SK-N-MC (cell line): ENCODE measurements at regions not wholly inside any gene's neighbourhood (a gene's known extent, or its start where the extent isn't known, plus 50 kb on each side); places are given as distances from the start of the nearest gene placed in this dataset.

Experiments used
- DNase-seq: peaks from one replicate; pipeline ENCODE4 v3.0.0-alpha.2; 2011; ENCODE audit warnings: low read depth, low spot score
- H3K27ac ChIP-seq: fragments of 200-600 bp; sonication (generic); 2 replicates; pipeline ENCODE4 v1.5.1; 2016; ENCODE audit warnings: mixed run types
- H3K36me3 ChIP-seq: fragments of 200-600 bp; sonication (generic); 2 replicates; pipeline ENCODE4 v1.6.1; 2017; ENCODE audit warnings: antibody characterized with exemption, low read length, mixed read lengths; ENCODE audit not compliant: insufficient read depth
- H3K4me3 ChIP-seq: fragments of 200-600 bp; sonication (generic); 2 replicates; pipeline ENCODE4 v1.5.1; 2016
- H3K9ac ChIP-seq: fragments of 200-600 bp; sonication (generic); 2 replicates; pipeline ENCODE4 v1.8.0; 2017; ENCODE audit warnings: mixed run types, mixed read lengths; ENCODE audit not compliant: insufficient read length
- H3K9me3 ChIP-seq: fragments of 200-600 bp; sonication (generic); 2 replicates; pipeline ENCODE4 v1.6.1; 2017; ENCODE audit warnings: low read depth, mild to moderate bottlenecking, antibody characterized with exemption, low read length, moderate library complexity, mixed read lengths
- EZH2 ChIP-seq: fragments of 200-600 bp; sonication (generic); IDR thresholded peaks from one replicate; pipeline ENCODE4 v1.6.1; 2017; ENCODE audit warnings: antibody characterized with exemption
- FOXP2 ChIP-seq: optimal IDR thresholded peaks from 2 replicates; pipeline ENCODE3; 2011; ENCODE audit warnings: mild to moderate bottlenecking, moderate library complexity; ENCODE audit not compliant: insufficient read depth; ENCODE audit errors: extremely low read length, control extremely low read depth
- POLR2AphosphoS5 ChIP-seq: IDR thresholded peaks from 2 replicates; pipeline ENCODE4 v1.6.1; 2012; ENCODE audit warnings: mild to moderate bottlenecking, low read depth, low read length, borderline replicate concordance

DNA sequence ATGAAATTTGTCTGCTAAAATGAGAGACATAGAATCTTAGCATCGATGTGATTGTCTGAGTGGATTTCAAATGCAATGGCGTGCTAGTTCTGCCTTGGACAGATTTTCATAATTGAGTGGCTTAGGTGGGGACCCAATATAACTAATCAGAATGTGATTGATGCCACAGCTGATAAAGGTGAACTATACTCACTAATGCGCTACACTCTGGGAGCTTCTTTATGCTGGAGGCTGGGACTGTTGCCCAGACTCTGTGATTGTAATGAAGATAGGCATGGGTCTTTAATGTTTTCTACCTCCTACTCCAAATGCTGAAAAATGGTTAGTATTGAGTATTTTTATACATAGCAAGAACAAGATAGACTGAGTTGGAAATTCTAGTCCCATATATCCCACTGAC, 339.5 kb upstream of the SLC39A10 start:
- no peaks in the 10 kb centered on the region for H3K36me3 ChIP-seq
- H3K4me3 ChIP-seq = no peak overlapping the region
- DNase-seq = no peak
- no peak overlapping the region for H3K9ac ChIP-seq
- no peaks in the 10 kb centered on the region for H3K9me3 ChIP-seq
- H3K27ac ChIP-seq = no peak overlapping the region
- TF ChIP-seq POLR2AphosphoS5 = no peak
- TF ChIP-seq FOXP2 = no peak
- no peak for TF ChIP-seq EZH2

GRCh38 chr2:195316486-195316885, 340.5 kb upstream of the SLC39A10 start:
- no peaks in the 10 kb centered on the region for H3K9me3 ChIP-seq
- no peak overlapping the region for H3K9ac ChIP-seq
- no peak for TF ChIP-seq FOXP2
- DNase-seq = no peak
- no peak overlapping the region for H3K4me3 ChIP-seq
- H3K27ac ChIP-seq = no peak overlapping the region
- H3K36me3 ChIP-seq = no peaks in the 10 kb centered on the region

DNA sequence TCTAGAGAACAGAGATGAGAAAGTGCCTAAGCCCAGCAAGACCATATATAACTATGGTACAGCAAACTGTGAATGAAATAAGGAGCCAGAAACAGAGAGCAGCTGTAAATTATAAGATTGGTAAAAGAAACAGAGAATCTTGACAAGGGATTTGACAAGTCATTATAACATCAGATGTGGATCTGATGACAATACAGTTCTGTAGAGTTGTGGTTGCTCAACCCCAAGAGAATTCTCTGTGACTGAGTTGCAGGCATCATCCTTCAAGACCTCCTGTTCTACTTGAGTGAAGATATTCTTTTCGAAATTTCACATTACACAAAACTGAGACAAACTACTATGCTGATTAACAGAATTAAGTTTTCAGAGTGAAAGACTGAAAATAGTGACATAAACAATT, 343.1 kb upstream of the SLC39A10 start:
- no peak overlapping the region for H3K27ac ChIP-seq
- TF ChIP-seq EZH2 = no peak
- no peak for TF ChIP-seq FOXP2
- no peak for TF ChIP-seq POLR2AphosphoS5
- no peak overlapping the region for H3K4me3 ChIP-seq
- no peak overlapping the region for H3K9ac ChIP-seq
- H3K36me3 ChIP-seq = no peaks in the 10 kb centered on the region
- no peak for DNase-seq
- no peaks in the 10 kb centered on the region for H3K9me3 ChIP-seq

DNA sequence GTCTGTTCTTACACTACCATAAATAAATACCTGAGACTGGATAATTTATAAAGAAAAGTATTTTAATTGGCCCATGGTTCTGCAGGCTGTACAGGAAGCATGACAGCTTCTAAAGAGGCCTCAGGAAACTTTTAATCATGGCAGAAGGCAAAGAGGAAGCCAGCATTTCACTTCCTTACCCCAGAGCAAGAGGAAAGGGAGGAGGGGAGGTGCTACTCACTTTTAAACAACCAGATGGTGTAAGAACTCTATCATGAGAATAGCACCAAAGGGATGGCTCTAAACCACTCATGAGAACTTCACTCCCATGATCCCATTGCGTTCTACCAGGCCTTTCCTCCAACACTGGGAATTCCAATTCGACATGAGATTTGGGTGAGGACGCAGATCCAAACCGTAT, 344.4 kb upstream of the SLC39A10 start:
- Histone ChIP-seq H3K9me3 (no peaks in the 10 kb centered on the region), H3K36me3 (no peaks in the 10 kb centered on the region), H3K27ac (no peak overlapping the region), H3K4me3 (no peak overlapping the region), H3K9ac (no peak overlapping the region)
- DNase-seq = no peak
- TF ChIP-seq POLR2AphosphoS5 (no peak), FOXP2 (no peak), EZH2 (no peak)

GRCh38 chr2:195308163-195308562, 348.9 kb upstream of the SLC39A10 start:
- TF ChIP-seq FOXP2 (no peak), POLR2AphosphoS5 (no peak), EZH2 (no peak)
- Histone ChIP-seq H3K4me3 (no peak overlapping the region), H3K9ac (no peak overlapping the region), H3K9me3 (no peaks in the 10 kb centered on the region), H3K36me3 (no peaks in the 10 kb centered on the region), H3K27ac (no peak overlapping the region)
- DNase-seq = no peak

GRCh38 chr2:195307751-195308150, 349.3 kb upstream of the SLC39A10 start:
- H3K36me3 ChIP-seq = no peaks in the 10 kb centered on the region
- H3K9ac ChIP-seq = no peak overlapping the region
- no peak overlapping the region for H3K4me3 ChIP-seq
- TF ChIP-seq POLR2AphosphoS5 (no peak), FOXP2 (no peak), EZH2 (no peak)
- no peaks in the 10 kb centered on the region for H3K9me3 ChIP-seq
- H3K27ac ChIP-seq = no peak overlapping the region
- DNase-seq = no peak

DNA sequence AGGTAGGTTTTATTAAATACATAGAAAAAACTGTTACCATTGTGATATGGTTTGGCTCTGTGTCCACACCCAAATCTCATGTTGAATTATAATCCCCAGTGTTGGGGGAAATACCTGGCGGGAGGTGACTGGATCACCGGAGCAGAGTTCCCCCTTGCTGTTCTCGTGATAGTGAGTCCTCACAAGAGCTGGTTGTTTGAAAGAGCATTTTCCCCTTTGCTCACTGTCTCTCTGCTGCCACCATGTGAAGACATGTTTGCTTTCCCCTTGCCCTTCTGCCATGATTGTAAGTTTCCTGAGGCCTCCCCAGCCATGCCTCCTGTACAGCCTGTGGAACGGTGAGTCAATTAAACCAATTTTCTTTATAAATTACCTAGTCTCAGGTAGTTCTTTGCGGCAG, 352.7 kb upstream of the SLC39A10 start:
- no peak for DNase-seq
- Histone ChIP-seq H3K27ac (no peak overlapping the region), H3K4me3 (no peak overlapping the region), H3K9ac (no peak overlapping the region), H3K36me3 (no peaks in the 10 kb centered on the region), H3K9me3 (no peaks in the 10 kb centered on the region)
- TF ChIP-seq EZH2 (no peak), POLR2AphosphoS5 (no peak), FOXP2 (no peak)

- Histone ChIP-seq H3K27ac (no peak overlapping the region), H3K4me3 (no peak overlapping the region), H3K9me3 (no peaks in the 10 kb centered on the region), H3K9ac (no peak overlapping the region), H3K36me3 (no peaks in the 10 kb centered on the region)
- no peak for TF ChIP-seq EZH2
- no peak for TF ChIP-seq FOXP2
- no peak for TF ChIP-seq POLR2AphosphoS5
- DNase-seq = no peak
These were observed 356.4 kb upstream of the SLC39A10 start for GRCh38 chr2:195300631-195301030.

- H3K27ac ChIP-seq = no peak overlapping the region
- no peak overlapping the region for H3K4me3 ChIP-seq
- no peaks in the 10 kb centered on the region for H3K36me3 ChIP-seq
- TF ChIP-seq FOXP2 = no peak
- TF ChIP-seq EZH2 = no peak
- TF ChIP-seq POLR2AphosphoS5 = no peak
- H3K9me3 ChIP-seq = no peaks in the 10 kb centered on the region
- DNase-seq = no peak
- no peak overlapping the region for H3K9ac ChIP-seq
These were observed 357.4 kb upstream of the SLC39A10 start for GRCh38 chr2:195299600-195299999.

DNA sequence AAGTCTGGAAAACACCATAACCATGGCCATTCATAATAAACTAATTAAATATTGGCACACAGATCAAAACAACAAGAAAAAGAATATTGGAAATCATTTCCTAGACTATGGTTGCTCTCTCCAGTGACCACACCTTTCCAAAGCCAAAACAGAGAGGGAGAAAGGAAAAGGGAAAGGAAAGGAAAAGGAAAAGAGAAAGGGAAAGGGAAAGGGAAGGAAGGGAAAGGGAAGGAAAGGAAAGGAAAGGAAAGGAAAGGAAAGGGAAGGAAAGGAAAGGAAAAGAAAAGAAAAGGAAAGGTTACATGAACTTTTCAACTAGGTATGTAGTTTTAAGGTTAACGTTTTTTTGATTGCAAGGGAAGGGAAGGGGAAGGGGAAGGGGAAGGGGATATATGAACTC, 360.5 kb upstream of the SLC39A10 start:
- no peak overlapping the region for H3K9ac ChIP-seq
- no peak for DNase-seq
- TF ChIP-seq FOXP2 = no peak
- TF ChIP-seq POLR2AphosphoS5 = no peak
- no peak for TF ChIP-seq EZH2

More for the DNA sequence above, 360.5 kb upstream of the SLC39A10 start:
- Histone ChIP-seq H3K9me3 (no peaks in the 10 kb centered on the region), H3K4me3 (no peak overlapping the region), H3K36me3 (no peaks in the 10 kb centered on the region), H3K27ac (no peak overlapping the region)
